ENCODE measurements at regions not wholly inside any gene's neighbourhood (a gene's known extent, or its start where the extent isn't known, plus 50 kb on each side); places are given as distances from the start of the nearest gene placed in this dataset.

DNA sequence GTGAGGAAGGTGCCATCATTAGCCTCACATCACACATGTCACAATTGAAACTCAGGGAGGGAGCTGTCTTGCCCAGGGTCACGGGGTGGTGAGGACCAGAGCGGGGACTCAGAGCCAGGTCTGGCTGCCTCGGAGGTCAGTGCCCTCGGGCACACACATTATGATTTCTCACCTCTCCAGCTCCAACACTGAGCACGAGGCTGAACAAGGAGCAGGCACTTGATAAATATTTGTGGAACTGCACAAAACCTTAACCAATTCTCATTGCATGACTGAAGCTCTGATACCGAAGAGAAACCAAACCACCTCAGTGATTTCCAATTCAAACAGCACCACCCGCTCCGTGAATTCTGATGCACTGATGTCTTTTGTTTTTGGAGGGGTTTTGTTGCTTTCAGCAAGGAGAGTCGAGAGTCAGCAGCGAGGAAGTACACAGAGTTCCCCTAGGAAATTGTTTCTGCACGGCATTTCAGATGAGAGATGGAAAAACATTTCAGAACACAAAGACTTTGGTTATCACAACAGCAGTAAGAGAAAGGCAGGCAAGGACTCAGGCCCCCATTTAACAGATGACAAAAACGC is 55.3 kb upstream of the ZMIZ1 start:
- TF ChIP-seq, protein P1, sequence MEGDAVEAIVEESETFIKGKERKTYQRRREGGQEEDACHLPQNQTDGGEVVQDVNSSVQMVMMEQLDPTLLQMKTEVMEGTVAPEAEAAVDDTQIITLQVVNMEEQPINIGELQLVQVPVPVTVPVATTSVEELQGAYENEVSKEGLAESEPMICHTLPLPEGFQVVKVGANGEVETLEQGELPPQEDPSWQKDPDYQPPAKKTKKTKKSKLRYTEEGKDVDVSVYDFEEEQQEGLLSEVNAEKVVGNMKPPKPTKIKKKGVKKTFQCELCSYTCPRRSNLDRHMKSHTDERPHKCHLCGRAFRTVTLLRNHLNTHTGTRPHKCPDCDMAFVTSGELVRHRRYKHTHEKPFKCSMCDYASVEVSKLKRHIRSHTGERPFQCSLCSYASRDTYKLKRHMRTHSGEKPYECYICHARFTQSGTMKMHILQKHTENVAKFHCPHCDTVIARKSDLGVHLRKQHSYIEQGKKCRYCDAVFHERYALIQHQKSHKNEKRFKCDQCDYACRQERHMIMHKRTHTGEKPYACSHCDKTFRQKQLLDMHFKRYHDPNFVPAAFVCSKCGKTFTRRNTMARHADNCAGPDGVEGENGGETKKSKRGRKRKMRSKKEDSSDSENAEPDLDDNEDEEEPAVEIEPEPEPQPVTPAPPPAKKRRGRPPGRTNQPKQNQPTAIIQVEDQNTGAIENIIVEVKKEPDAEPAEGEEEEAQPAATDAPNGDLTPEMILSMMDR (conservative IDR thresholded peaks at IDR 0.05; ENCODE audit: low read length), result no peak
- TF ChIP-seq EZH2phosphoT487 (IDR thresholded peaks at IDR 0.05; ENCODE audit: borderline replicate concordance, low read depth, low read length), result no peak

Data from OCI-LY7 (cell line).